Mesothelial cell of epicardium (in vitro differentiated cells): ENCODE measurements at regions not wholly inside any gene's neighbourhood (a gene's known extent, or its start where the extent isn't known, plus 50 kb on each side); places are given as distances from the start of the nearest gene placed in this dataset.

ENCODE experiments used
- DNase-seq, 2 experiments: peaks; one replicate each; pipeline ENCODE4 v3.0.0; 2021; ENCODE audit warnings: low spot score in 2 of 2; ENCODE audit not compliant: unreplicated experiment in 2 of 2
- H3K27ac Mint-ChIP-seq: 2 replicates; pipeline ENCODE4 v1.8.0; 2021; ENCODE audit warnings: mixed read lengths
- H3K27me3 Mint-ChIP-seq: 2 replicates; pipeline ENCODE4 v1.8.0; 2021; ENCODE audit warnings: low read depth, mixed read lengths
- H3K36me3 Mint-ChIP-seq: 2 replicates; pipeline ENCODE4 v1.8.0; 2021; ENCODE audit warnings: mixed read lengths
- H3K4me1 Mint-ChIP-seq: 2 replicates; pipeline ENCODE4 v1.8.0; 2021; ENCODE audit warnings: mixed read lengths
- H3K4me3 Mint-ChIP-seq: 2 replicates; pipeline ENCODE4 v1.8.0; 2021; ENCODE audit warnings: mild to moderate bottlenecking, moderate library complexity, mixed read lengths
- H3K9me3 Mint-ChIP-seq: 2 replicates; pipeline ENCODE4 v1.8.0; 2021; ENCODE audit warnings: mixed read lengths
- TF ChIP-seq, protein P1 (sequence below): fragments of 200-600 bp; sonication (generic); IDR thresholded peaks from one replicate; pipeline ENCODE4 v1.5.0; 2021; ENCODE audit warnings: antibody characterized with exemption; ENCODE audit not compliant: unreplicated experiment

DNA sequence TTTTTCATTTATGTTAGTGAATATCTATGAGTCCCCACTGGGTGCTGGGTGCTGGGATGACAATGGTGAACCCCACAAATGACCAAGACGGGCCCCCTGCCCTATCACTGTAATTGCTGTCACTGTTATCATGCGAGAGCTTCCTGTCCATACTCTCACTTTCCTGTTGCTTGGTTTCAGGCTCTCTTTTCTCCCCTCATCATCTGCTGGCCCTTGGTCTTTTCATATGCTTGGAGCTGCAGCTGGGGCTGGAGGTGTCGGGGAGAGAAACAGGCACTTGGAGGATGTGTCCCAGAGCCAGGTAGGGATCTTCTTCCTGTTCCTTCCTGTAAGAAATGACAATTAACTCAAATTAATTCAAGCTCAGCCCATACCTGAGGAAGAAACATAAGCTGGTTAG lies 348.0 kb downstream of the PTPRU start:
- H3K27me3 Mint-ChIP-seq: peaks cover 58% of the 10 kb centered on the region
- no peak overlapping the region for H3K4me3 Mint-ChIP-seq
- no peaks in the 10 kb centered on the region for H3K9me3 Mint-ChIP-seq
- H3K36me3 Mint-ChIP-seq: no peaks in the 10 kb centered on the region
- H3K4me1 Mint-ChIP-seq: no peaks in the 10 kb centered on the region
- no peak overlapping the region for H3K27ac Mint-ChIP-seq
- no peak for DNase-seq
- TF ChIP-seq, protein P1, sequence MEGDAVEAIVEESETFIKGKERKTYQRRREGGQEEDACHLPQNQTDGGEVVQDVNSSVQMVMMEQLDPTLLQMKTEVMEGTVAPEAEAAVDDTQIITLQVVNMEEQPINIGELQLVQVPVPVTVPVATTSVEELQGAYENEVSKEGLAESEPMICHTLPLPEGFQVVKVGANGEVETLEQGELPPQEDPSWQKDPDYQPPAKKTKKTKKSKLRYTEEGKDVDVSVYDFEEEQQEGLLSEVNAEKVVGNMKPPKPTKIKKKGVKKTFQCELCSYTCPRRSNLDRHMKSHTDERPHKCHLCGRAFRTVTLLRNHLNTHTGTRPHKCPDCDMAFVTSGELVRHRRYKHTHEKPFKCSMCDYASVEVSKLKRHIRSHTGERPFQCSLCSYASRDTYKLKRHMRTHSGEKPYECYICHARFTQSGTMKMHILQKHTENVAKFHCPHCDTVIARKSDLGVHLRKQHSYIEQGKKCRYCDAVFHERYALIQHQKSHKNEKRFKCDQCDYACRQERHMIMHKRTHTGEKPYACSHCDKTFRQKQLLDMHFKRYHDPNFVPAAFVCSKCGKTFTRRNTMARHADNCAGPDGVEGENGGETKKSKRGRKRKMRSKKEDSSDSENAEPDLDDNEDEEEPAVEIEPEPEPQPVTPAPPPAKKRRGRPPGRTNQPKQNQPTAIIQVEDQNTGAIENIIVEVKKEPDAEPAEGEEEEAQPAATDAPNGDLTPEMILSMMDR: no peak

DNA sequence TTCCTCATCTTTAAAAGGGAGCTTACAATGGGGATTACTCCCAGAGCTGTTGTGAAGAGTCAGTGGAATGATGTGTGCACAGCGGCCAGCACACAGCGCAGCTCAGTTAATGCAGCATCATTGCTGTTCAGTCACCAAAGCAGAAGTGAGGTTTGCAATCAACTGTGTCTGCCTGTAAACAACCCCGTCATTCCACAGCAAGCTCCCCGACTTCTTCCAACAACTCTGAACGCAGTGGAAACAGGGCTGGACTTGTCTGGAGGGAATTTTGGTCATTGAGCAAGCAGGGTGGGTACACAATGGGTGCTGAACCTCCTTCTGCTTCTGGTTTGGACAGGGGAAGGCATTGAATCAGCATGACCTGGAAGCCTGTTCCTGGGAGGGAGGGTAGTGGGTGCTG lies 347.4 kb downstream of the PTPRU start:
- Mint-ChIP-seq H3K9me3 (no peaks in the 10 kb centered on the region), H3K27ac (no peak overlapping the region), H3K4me3 (no peak overlapping the region), H3K4me1 (no peaks in the 10 kb centered on the region), H3K36me3 (no peaks in the 10 kb centered on the region), H3K27me3 (peaks cover 54% of the 10 kb centered on the region)
- TF ChIP-seq, protein P1: no peak
- DNase-seq: no peak

DNA sequence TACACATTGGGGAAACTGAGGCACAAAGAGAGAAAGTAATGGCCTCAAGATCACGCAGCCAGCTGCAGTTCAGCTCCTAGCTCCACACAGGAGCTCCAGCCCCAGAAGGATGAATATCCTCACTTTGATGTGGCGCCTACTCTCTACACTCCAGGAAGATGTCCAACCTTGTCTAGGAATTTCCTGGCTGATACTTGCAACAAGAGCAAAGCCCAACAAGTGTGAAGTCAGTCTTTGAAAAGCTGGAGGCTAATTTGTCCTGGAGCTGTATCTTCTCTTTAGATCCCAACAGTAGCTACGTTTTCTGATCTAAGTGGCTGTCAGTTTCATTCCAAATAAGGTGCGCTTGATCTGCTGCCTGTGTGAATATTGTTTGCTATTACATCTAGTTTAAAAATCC lies 344.9 kb downstream of the PTPRU start:
- TF ChIP-seq, protein P1: no peak
- Mint-ChIP-seq H3K27ac (no peak overlapping the region), H3K9me3 (no peaks in the 10 kb centered on the region), H3K4me3 (no peak overlapping the region), H3K27me3 (peaks cover 39% of the 10 kb centered on the region), H3K36me3 (no peaks in the 10 kb centered on the region), H3K4me1 (no peaks in the 10 kb centered on the region)
- DNase-seq: no peak

DNA sequence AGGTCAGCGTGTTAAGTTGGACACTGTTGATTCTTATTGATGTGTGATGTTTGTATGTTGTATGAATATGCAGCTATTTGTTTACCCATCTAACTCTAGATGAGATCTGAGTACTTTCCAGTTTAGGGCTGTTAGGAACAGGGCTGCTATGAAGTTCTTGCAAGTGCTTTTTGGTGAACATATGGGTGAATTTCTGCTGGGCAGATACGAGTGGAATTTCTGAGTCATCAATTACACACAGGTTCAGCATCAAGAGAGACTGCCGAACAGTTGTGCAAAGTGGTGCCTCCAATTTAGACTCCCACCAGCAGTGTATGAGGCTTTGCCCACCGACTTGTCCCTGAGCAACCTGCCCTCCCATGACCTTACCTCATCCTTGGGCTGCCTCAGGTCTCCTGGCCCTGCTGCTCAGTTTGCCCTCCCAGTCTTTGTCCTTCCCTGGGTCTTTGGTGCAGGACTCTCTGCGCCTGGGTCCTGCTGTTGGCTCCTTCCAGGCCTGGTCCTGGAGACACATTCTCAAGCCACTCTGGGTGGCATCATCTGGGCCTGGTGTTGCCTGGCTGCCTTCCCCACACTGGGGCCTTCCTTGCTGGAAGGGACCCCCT lies 343.6 kb downstream of the PTPRU start:
- Mint-ChIP-seq H3K36me3 (no peaks in the 10 kb centered on the region), H3K9me3 (no peaks in the 10 kb centered on the region), H3K4me3 (no peak overlapping the region), H3K27ac (no peak overlapping the region), H3K27me3 (peaks cover 35% of the 10 kb centered on the region), H3K4me1 (no peaks in the 10 kb centered on the region)
- no peak for DNase-seq
- TF ChIP-seq, protein P1: no peak

DNA sequence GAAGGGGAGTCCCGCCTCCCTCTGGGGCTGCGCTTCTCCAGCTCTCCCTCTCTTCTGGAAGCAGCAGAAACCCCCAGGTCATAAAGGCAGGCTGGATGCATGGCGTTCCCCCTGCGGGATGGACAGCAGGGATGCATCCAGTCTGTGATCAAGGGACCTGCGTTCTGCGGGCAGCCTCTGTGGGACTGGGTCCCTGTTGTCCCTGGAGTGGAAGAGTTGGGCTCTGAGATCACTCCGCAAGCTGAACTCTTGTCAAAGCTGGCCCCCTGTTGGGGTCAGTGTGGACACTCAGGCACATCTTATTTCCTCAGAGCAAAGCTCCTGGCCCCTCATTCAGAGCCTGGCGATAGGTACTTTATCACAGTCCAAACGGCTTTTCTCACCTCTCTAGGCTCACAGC lies 341.2 kb downstream of the PTPRU start:
- no peaks in the 10 kb centered on the region for H3K36me3 Mint-ChIP-seq
- H3K4me1 Mint-ChIP-seq: no peaks in the 10 kb centered on the region
- H3K27ac Mint-ChIP-seq: no peak overlapping the region
- no peak overlapping the region for H3K4me3 Mint-ChIP-seq
- peaks cover 27% of the 10 kb centered on the region for H3K27me3 Mint-ChIP-seq
- TF ChIP-seq, protein P1: no peak
- no peaks in the 10 kb centered on the region for H3K9me3 Mint-ChIP-seq
- DNase-seq: no peak

DNA sequence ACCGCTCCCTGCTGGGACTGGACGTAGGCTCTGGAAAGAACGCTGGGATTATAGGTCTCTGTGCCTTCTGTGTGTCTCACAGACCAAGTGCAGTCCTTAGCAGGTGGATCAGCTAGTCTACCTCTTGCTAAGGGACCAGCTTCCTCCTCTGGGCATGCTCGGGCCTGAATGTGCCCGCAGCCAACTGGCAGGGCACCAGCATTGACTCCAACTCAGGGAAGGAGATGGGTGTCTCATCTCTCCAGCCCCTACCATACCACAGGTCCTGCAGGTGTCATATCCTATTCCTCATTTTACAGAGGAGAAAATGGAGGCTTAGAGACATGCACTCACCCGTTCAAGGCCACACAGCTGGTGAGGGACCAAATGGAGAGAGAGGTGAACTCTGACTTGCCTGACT lies 340.2 kb downstream of the PTPRU start:
- Mint-ChIP-seq H3K4me3 (no peak overlapping the region), H3K36me3 (no peaks in the 10 kb centered on the region), H3K27ac (no peak overlapping the region), H3K4me1 (no peaks in the 10 kb centered on the region), H3K27me3 (peaks cover 21% of the 10 kb centered on the region), H3K9me3 (no peaks in the 10 kb centered on the region)
- DNase-seq: no peak
- TF ChIP-seq, protein P1: no peak
